Transverse colon (tissue), 4 donors: ENCODE measurements at regions not wholly inside any gene's neighbourhood (a gene's known extent, or its start where the extent isn't known, plus 50 kb on each side); places are given as distances from the start of the nearest gene placed in this dataset.

Source experiments
- DNase-seq: peaks from one replicate; pipeline ENCODE4 v3.0.0-alpha.2; 2019
- H3K27ac ChIP-seq, 4 donors: fragments of 200-600 bp; sonication (generic); 2 replicates each; pipeline ENCODE4 v1.5.1; 2016 to 2018; ENCODE audit warnings: inconsistent platforms in 4 of 4
- H3K27me3 ChIP-seq: fragments of 200-600 bp; sonication (generic); 2 replicates; pipeline ENCODE4 v1.5.1; 2017; ENCODE audit warnings: inconsistent platforms
- H3K36me3 ChIP-seq, 4 donors: fragments of 200-600 bp; sonication (generic); 2 replicates each; pipeline ENCODE4 v1.5.1; 2017 to 2019; ENCODE audit warnings: inconsistent platforms in 4 of 4
- H3K4me1 ChIP-seq, 4 donors: fragments of 200-600 bp; sonication (generic); 2 replicates each; pipeline ENCODE4 v1.5.1; 2017 to 2020; ENCODE audit warnings: inconsistent platforms in 4 of 4
- H3K4me3 ChIP-seq, 4 donors: fragments of 200-600 bp; sonication (generic); 1 replicate in 1 of 4; 2 replicates in 3 of 4; pipeline versions ENCODE4 v1.5.1 to v1.6.1; 2017 to 2019; ENCODE audit warnings: inconsistent platforms in 4 of 4
- H3K9me3 ChIP-seq, 2 donors: fragments of 200-600 bp; sonication (generic); 2 replicates each; pipeline ENCODE4 v1.5.1; 2017 to 2019; ENCODE audit warnings: inconsistent platforms in 2 of 2
- CTCF ChIP-seq, 5 experiments: fragments of 200-600 bp in 3 of 5; fragments of 450-650 bp in 2 of 5; sonication (generic) in 3 of 5; IDR thresholded peaks; 1 replicate in 2 of 5; 2 replicates in 3 of 5; pipeline ENCODE4 v1.5.1; 2016 to 2017; ENCODE audit warnings: antibody characterized with exemption in 5 of 5, inconsistent platforms in 3 of 5, mild to moderate bottlenecking in 2 of 5, moderate library complexity in 1 of 5
- EP300 ChIP-seq: sonication (generic); formaldehyde crosslinking; IDR thresholded peaks from one replicate; pipeline ENCODE4 v1.6.1; 2017; ENCODE audit warnings: antibody characterized with exemption, low read depth
- POLR2A ChIP-seq: fragments of 450-650 bp; IDR thresholded peaks from one replicate; pipeline ENCODE4 v1.6.1; 2016; ENCODE audit warnings: antibody characterized with exemption, mild to moderate bottlenecking, moderate library complexity
- POLR2AphosphoS5 ChIP-seq, 3 donors: sonication (generic); formaldehyde crosslinking; IDR thresholded peaks; one replicate each; pipeline ENCODE4 v1.6.1; 2016; ENCODE audit warnings: antibody characterized with exemption in 3 of 3
- WGBS, 2 donors: methylation state at CpG; one replicate each; pipeline ENCODE4 v1.1.5; 2018; ENCODE audit warnings: low coverage in 1 of 2; 5-methylcytosine and 5-hydroxymethylcytosine counted together
- in situ Hi-C, 4 donors: fragments of 200-750 bp; cut with MboI; loops; one replicate each; pipeline versions ENCODE4 v1.15.0 to v1.15.1; 2017; ENCODE audit warnings: low sequenced_read_pairs in 3 of 4, low pct_ligation_motif_present in 1 of 4, low pct_unique_long_range_greater_than_20kb in 1 of 4
- intact Hi-C: fragments of 100-400 bp; cut with DNase I; formaldehyde crosslinking; loops from one replicate; pipeline ENCODE4 v1.15.1; 2023; ENCODE audit warnings: low total_unique reads

GRCh38 chr1:173107696-173108095, 57.0 kb upstream of the TNFSF18 start:
- in situ Hi-C loops: no loop called here
- intact Hi-C loops: no loop called here
- H3K9me3 ChIP-seq: peaks cover 8 to 11% of the 10 kb centered on the region in 2 donors
- WGBS, 2 donors: 63 to 86% methylated on average over 2 of the region's 2 CpGs
- no peak for TF ChIP-seq EP300
- TF ChIP-seq POLR2A: no peak
- TF ChIP-seq CTCF (IDR thresholded peaks at IDR 0.05): no peak
- TF ChIP-seq POLR2AphosphoS5 (IDR thresholded peaks at IDR 0.05): no peak
- no peaks in the 10 kb centered on the region for H3K36me3 ChIP-seq
- no peaks in the 10 kb centered on the region for H3K4me1 ChIP-seq
- H3K4me3 ChIP-seq: no peak overlapping the region
- no peak overlapping the region for H3K27ac ChIP-seq
- H3K27me3 ChIP-seq: no peaks in the 10 kb centered on the region
- no peak for DNase-seq

GRCh38 chr1:173103006-173103405, 52.3 kb upstream of the TNFSF18 start:
- in situ Hi-C loops: no loop called here
- intact Hi-C loops: no loop called here
- no peaks in the 10 kb centered on the region for H3K27me3 ChIP-seq
- H3K36me3 ChIP-seq: no peaks in the 10 kb centered on the region
- peaks cover 1 to 6% of the 10 kb centered on the region in 2 donors for H3K9me3 ChIP-seq
- DNase-seq: no peak
- TF ChIP-seq CTCF (IDR thresholded peaks at IDR 0.05) (no peak), EP300 (no peak), POLR2A (no peak), POLR2AphosphoS5 (IDR thresholded peaks at IDR 0.05) (no peak)
- WGBS, 2 donors: 90 to 98% methylated on average over 1 to 2 of the region's 2 CpGs
- no peak overlapping the region for H3K4me3 ChIP-seq
- H3K27ac ChIP-seq: no peak overlapping the region
- H3K4me1 ChIP-seq: no peaks in the 10 kb centered on the region

- Histone ChIP-seq H3K4me1 (no peaks in the 10 kb centered on the region), H3K27ac (no peak overlapping the region), H3K36me3 (no peaks in the 10 kb centered on the region), H3K4me3 (no peak overlapping the region), H3K27me3 (no peaks in the 10 kb centered on the region), H3K9me3 (peaks cover 0 to 6% of the 10 kb centered on the region in 2 donors)
- 67 to 70% methylated on average over 1 of the region's 1 CpG for WGBS, 2 donors
- no peak for DNase-seq
- intact Hi-C loops: no loop called here
- in situ Hi-C loops: no loop called here
- TF ChIP-seq POLR2AphosphoS5 (IDR thresholded peaks at IDR 0.05): no peak
- TF ChIP-seq POLR2A: no peak
- no peak for TF ChIP-seq CTCF (IDR thresholded peaks at IDR 0.05)
- TF ChIP-seq EP300: no peak
Observed at GRCh38 chr1:173101589-173101988, 50.8 kb upstream of the TNFSF18 start.

GRCh38 chr1:173100476-173101107, 49.9 kb upstream of the TNFSF18 start:
- Histone ChIP-seq H3K36me3 (no peaks in the 10 kb centered on the region), H3K27me3 (no peaks in the 10 kb centered on the region), H3K4me1 (no peaks in the 10 kb centered on the region), H3K9me3 (peaks cover 0 to 6% of the 10 kb centered on the region in 2 donors), H3K4me3 (no peak overlapping the region), H3K27ac (no peak overlapping the region)
- 91 to 98% methylated on average over 1 of the region's 1 CpG for WGBS, 2 donors
- TF ChIP-seq CTCF (IDR thresholded peaks at IDR 0.05): no peak
- TF ChIP-seq POLR2AphosphoS5 (IDR thresholded peaks at IDR 0.05): no peak
- TF ChIP-seq POLR2A: no peak
- TF ChIP-seq EP300: no peak
- no peak for DNase-seq
- in situ Hi-C loops (no loop called here), intact Hi-C loops (no loop called here)
